Activated naive CD8-positive, alpha-beta T cell treated with anti-CD3 and anti-CD28 coated beads, Interleukin-2, amount 50 U/mL, for 24 hours (primary cell): ENCODE measurements at regions not wholly inside any gene's neighbourhood (a gene's known extent, or its start where the extent isn't known, plus 50 kb on each side); places are given as distances from the start of the nearest gene placed in this dataset.
"Not testable (repeated sequence)": the region's sequence is repeated elsewhere in the genome, so short reads cannot be mapped to it uniquely, and the experiment has no call there.

Experiments used
- ATAC-seq: fragments of 150-1000 bp; cut with Tn5 transposase; one replicate; pipeline ENCODE4 v1.10.0; 2021
- DNase-seq: peaks from one replicate; pipeline ENCODE4 v3.0.0; 2021
- H3K27ac Mint-ChIP-seq: one replicate; pipeline ENCODE4 v1.8.0; 2021; ENCODE audit warnings: mild to moderate bottlenecking, mixed read lengths
- H3K27me3 Mint-ChIP-seq: one replicate; pipeline ENCODE4 v1.8.0; 2021; ENCODE audit warnings: mixed read lengths
- H3K36me3 Mint-ChIP-seq: one replicate; pipeline ENCODE4 v1.8.0; 2021; ENCODE audit warnings: low read depth, mixed read lengths
- H3K4me1 Mint-ChIP-seq: one replicate; pipeline ENCODE4 v1.8.0; 2021; ENCODE audit warnings: mixed read lengths
- H3K4me3 Mint-ChIP-seq: one replicate; pipeline ENCODE4 v1.8.0; 2021; ENCODE audit warnings: mild to moderate bottlenecking, moderate library complexity, mixed read lengths
- H3K9me3 Mint-ChIP-seq: one replicate; pipeline ENCODE4 v1.8.0; 2021; ENCODE audit warnings: mixed read lengths

DNA sequence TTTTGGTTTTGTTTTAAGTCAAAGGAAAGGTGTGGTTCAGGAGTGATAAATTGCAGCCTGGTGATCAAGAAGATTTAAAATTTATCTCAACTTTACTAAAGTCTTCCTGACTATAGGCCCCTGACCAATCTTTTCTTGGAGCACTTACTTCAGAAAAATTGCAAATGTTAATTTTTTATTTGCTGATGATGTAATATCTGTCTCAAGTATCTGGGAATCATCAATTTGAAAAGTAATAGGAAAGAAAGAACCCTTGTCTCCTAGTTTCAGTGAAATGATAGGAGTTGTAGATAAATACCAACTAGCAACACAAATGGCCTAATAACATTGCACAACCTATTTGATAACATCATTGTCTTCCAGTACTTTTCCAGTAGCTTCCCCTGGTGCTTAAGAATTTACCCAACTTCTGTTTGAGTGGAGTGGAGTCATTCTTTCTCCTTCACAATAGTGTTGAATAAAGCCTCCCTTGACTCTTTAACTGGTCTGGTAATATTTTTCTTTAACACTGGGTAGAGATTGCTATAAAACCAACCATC lies 648.3 kb upstream of the ADGRB3 start:
- H3K4me1 Mint-ChIP-seq = no peaks in the 10 kb centered on the region
- H3K4me3 Mint-ChIP-seq = no peak overlapping the region
- no peaks in the 10 kb centered on the region for H3K27me3 Mint-ChIP-seq
- H3K9me3 Mint-ChIP-seq = peaks cover 6% of the 10 kb centered on the region
- DNase-seq (no peak), ATAC-seq (no peak)
- H3K27ac Mint-ChIP-seq = no peak overlapping the region
- H3K36me3 Mint-ChIP-seq = no peaks in the 10 kb centered on the region

DNA sequence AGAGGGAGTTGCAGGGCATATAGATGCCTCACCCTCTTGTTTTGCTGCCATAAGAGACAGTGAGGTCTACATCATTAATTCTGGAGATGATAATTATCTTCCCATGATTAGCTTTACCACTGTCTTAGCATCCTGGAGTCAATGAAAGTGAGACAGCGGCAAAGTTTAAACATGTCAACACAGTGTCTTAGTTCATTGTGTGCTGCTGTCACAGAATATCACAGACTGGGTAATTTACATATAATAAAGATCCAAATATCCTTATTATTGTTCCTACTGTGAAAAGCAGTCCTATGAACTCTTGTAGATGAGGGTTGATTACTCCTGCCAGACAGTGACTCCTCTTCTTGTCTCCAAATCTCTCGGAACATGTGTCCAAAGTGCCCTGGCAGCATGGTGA lies 658.6 kb upstream of the ADGRB3 start:
- no peak for ATAC-seq
- H3K4me3 Mint-ChIP-seq = no peak overlapping the region

DNA sequence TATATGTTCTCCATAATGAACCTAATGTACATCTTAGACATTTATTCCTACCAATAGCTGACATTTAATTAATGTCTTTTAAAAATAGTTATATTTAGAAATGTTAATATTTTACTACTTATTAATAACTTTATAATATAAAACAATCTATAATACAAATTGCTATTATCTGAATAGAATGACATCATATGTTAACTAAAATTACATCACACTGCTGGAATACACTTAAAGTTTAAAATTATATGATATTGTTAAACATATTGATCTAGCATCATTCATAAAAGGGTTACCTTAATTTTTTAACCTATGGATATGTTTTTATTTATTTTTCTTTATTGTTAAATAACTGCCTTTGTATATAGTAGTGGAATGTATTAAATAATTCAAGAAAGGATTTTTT lies 660.2 kb upstream of the ADGRB3 start:
- H3K4me1 Mint-ChIP-seq = no peaks in the 10 kb centered on the region
- no peaks in the 10 kb centered on the region for H3K9me3 Mint-ChIP-seq
- H3K27ac Mint-ChIP-seq = no peak overlapping the region
- no peak for ATAC-seq
- H3K4me3 Mint-ChIP-seq = no peak overlapping the region
- no peak for DNase-seq
- H3K27me3 Mint-ChIP-seq = no peaks in the 10 kb centered on the region
- H3K36me3 Mint-ChIP-seq = no peaks in the 10 kb centered on the region

More for the DNA sequence above, 658.6 kb upstream of the ADGRB3 start:
- no peaks in the 10 kb centered on the region for H3K36me3 Mint-ChIP-seq
- H3K4me1 Mint-ChIP-seq = no peaks in the 10 kb centered on the region
- no peak for DNase-seq
- H3K27ac Mint-ChIP-seq = no peak overlapping the region
- H3K9me3 Mint-ChIP-seq = no peaks in the 10 kb centered on the region
- H3K27me3 Mint-ChIP-seq = no peaks in the 10 kb centered on the region

DNA sequence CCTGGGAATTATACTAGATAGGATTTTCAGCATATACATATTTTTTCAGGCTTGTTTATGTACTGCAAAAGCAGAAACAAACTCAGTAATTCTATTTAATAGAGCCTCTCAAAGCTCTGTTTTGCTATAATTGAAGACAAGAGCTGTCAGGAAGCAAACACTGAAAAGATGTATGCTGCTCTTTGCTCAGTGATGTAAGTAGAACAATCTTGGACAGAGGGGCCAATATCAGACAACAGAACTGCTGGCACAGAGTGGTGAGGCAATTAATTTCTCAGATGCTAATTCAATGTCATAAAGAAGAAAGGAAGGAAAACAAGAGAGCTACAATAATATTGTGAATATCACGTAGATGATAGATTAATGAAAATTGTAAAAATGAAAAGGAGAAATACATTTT lies 663.3 kb upstream of the ADGRB3 start:
- DNase-seq (no peak), ATAC-seq (no peak)
- Mint-ChIP-seq H3K36me3 (no peaks in the 10 kb centered on the region), H3K4me3 (no peak overlapping the region), H3K27me3 (no peaks in the 10 kb centered on the region), H3K9me3 (peaks cover 9% of the 10 kb centered on the region), H3K27ac (no peak overlapping the region), H3K4me1 (no peaks in the 10 kb centered on the region)

DNA sequence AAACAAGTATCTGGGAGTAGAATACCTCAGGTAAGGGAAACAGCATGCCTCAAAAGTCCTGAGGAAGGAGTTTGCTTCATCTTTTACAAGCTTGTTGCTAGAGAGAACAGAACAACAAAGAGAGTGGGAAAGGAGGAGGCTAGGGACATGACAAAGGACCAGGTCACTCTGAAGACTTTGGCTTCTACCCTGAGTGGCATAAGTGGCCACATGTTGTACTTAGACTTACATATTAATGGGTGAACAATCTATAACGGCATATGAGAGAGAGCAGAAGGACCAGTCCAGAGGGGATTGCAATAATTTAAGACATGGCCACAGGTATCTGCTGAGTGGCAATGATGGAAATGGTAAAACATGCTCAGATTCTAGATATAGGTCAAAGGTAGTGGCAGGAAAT lies 668.3 kb upstream of the ADGRB3 start:
- Mint-ChIP-seq H3K36me3 (peaks cover 2% of the 10 kb centered on the region), H3K27me3 (no peaks in the 10 kb centered on the region), H3K27ac (no peak overlapping the region), H3K4me3 (no peak overlapping the region), H3K4me1 (no peaks in the 10 kb centered on the region), H3K9me3 (peaks cover 10% of the 10 kb centered on the region)
- no peak for ATAC-seq
- DNase-seq = no peak

DNA sequence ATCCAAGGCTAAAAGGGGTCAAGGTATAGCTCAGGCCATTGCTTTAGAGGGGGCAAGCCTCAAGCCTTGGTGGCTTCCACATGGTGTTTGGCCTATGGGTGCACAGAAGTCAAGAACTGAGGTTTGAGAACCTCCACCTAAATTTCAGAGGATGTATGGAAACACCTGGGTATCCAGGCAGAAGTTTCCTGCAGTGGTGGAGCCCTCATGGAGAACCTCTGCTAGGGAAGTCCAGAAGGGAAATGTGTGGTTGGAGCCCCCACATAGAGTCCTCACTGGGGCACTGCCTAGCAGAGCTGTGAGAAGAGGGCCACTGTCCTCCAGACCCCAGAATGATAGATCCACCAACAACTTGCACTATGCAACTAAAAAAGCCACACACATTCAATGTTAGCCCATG lies 678.7 kb upstream of the ADGRB3 start:
- ATAC-seq (no peak), DNase-seq (no peak)
- Mint-ChIP-seq H3K9me3 (peaks cover 16% of the 10 kb centered on the region), H3K27me3 (no peaks in the 10 kb centered on the region), H3K36me3 (no peaks in the 10 kb centered on the region), H3K4me1 (no peaks in the 10 kb centered on the region), H3K4me3 (no peak overlapping the region), H3K27ac (no peak overlapping the region)

DNA sequence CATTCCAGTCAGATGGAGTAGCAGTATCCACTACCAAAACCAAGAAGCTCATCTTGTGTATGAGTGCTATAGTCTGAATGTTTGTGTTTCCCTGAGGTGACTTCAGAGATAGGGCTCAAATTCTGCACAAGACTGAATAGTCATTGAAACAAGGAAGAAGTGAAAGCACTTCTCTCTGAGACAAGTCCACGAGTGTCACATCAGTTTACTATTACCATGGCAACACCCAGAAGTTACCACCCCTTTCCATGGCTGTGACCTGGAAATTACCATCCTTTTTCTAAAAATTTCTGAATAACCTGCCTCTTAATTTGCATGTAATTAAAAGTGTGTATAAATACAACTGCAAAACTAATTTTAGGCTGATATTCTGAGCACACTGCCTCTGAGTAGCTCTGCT lies 682.1 kb upstream of the ADGRB3 start:
- ATAC-seq = no peak
- H3K9me3 Mint-ChIP-seq = peaks cover 24% of the 10 kb centered on the region
- no peaks in the 10 kb centered on the region for H3K36me3 Mint-ChIP-seq
- H3K27me3 Mint-ChIP-seq = no peaks in the 10 kb centered on the region
- no peak overlapping the region for H3K4me3 Mint-ChIP-seq
- no peaks in the 10 kb centered on the region for H3K4me1 Mint-ChIP-seq
- H3K27ac Mint-ChIP-seq = no peak overlapping the region
- no peak for DNase-seq

DNA sequence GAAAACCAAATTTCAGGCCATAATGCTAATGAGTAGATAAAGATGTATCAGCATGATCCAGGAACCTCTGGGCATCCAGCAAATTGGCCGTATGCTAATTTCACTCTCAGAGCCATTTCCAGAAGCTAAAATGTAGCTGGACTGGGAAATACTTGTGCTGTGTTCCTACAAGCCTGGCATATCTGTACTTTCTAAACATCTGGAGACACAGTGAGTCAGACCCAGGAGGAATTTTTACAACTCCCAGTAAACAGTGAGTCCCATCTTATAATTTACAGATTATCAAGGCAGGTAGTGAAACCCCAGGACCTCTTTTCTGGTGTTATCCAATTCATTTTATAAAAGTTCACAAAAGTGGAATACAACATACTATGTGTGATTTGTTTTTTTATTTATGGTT lies 683.0 kb upstream of the ADGRB3 start:
- ATAC-seq = no peak
- H3K4me1 Mint-ChIP-seq = no peaks in the 10 kb centered on the region
- DNase-seq = no peak
- no peaks in the 10 kb centered on the region for H3K27me3 Mint-ChIP-seq
- no peak overlapping the region for H3K4me3 Mint-ChIP-seq
- H3K9me3 Mint-ChIP-seq = peaks cover 24% of the 10 kb centered on the region
- no peak overlapping the region for H3K27ac Mint-ChIP-seq
- no peaks in the 10 kb centered on the region for H3K36me3 Mint-ChIP-seq

DNA sequence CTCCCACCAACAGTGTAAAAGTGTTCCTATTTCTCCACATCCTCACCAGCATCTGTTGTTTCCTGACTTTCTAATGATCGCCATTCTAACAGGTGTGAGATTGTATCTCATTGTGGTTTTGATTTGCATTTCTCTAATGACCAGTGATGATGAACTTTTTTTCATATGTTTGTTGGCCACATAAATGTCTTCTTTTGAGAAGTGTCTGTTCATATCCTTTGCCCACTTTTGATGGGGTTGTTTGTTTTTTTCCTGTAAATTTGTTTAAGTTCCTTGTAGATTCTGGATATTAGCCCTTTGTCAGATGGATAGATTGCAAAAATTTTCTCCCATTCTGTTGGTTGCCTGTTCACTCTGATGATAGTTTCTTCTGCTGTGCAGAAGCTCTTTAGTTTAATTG lies 687.3 kb upstream of the ADGRB3 start:
- DNase-seq, H3K27ac Mint-ChIP-seq, H3K27me3 Mint-ChIP-seq, H3K4me1 Mint-ChIP-seq, H3K36me3 Mint-ChIP-seq, H3K4me3 Mint-ChIP-seq, ATAC-seq: not testable (repeated sequence)
- peaks cover 13% of the 10 kb centered on the region for H3K9me3 Mint-ChIP-seq

DNA sequence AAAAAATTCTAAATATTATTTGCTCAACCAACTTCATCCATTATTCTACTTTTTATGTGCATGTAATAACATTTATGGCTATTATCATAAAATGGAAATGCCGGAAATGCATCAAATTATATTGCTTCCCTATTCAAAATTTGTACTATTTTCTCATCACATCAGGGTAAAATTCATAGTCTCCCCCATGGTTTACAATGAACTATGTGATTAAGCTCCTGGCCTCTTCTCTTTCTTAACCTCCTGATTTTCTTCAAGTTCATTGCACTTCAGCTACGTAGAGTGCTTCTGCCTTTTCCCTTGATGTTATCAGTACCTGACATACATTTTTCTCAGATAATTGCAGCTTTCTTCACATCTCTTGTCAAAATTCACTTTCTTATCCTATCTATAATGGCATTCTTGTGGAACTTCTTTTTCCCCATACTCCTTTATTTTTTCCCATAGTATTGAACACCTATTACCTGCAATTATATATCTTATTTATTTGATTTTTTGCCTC lies 699.1 kb upstream of the ADGRB3 start:
- no peaks in the 10 kb centered on the region for H3K36me3 Mint-ChIP-seq

DNA sequence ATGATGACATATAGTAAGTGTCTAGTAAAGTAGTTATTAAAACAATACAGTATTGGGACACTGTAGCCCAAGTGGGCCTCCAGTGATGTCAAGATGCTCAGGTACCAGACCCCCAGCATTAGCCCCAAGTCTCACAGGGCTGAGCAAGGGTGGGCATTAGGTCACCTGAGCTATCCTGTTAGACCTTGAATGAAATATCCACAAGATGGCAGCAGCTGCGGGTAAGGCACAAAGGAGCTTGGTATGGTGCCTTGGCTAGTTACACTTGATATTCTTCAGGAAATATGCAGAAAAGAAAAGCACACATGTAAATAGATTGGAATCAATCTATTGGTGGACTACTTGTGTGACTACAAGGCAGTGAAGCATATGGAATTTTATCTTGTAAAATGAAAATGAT lies 701.8 kb upstream of the ADGRB3 start:
- Mint-ChIP-seq H3K36me3 (no peaks in the 10 kb centered on the region), H3K9me3 (peaks cover 3% of the 10 kb centered on the region), H3K4me1 (no peaks in the 10 kb centered on the region), H3K27me3 (no peaks in the 10 kb centered on the region), H3K4me3 (no peak overlapping the region), H3K27ac (no peak overlapping the region)
- DNase-seq (no peak), ATAC-seq (no peak)

More for the DNA sequence above, 699.1 kb upstream of the ADGRB3 start:
- Mint-ChIP-seq H3K4me3 (no peak overlapping the region), H3K9me3 (peaks cover 7% of the 10 kb centered on the region), H3K27me3 (no peaks in the 10 kb centered on the region), H3K27ac (no peak overlapping the region), H3K4me1 (no peaks in the 10 kb centered on the region)
- no peak for ATAC-seq
- DNase-seq = no peak

DNA sequence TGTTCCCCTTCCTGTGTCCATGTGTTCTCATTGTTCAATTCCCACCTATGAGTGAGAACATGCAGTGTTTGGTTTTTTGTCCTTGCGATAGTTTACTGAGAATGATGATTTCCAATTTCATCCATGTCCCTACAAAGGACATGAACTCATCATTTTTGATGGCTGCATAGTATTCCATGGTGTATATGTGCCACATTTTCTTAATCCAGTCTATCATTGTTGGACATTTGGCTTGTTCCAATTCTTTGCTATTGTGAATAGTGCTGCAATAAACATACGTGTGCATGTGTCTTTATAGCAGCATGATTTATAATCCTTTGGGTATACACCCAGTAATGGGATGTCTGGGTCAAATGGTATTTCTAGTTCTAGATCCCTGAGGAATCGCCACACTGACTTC lies 712.5 kb upstream of the ADGRB3 start:
- not testable (repeated sequence) for H3K27ac Mint-ChIP-seq, H3K27me3 Mint-ChIP-seq

DNA sequence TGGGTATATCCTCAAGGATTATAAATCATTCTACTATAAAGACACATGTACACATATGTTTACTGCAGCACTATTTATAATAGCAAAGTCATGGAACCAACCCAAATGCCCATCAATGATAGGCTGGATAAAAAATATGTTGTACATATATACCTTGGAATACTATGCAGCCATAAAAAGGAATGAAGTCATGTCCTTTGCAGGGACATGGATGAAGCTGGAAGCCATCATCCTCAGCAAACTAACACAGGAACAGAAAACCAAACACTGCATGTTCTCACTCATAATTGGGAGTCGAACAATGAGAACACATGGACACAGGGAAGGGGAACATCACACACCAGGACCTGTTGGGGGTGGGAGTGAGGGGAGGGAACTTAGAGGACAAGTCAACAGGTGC lies 715.0 kb upstream of the ADGRB3 start:
- not testable (repeated sequence) for ATAC-seq, H3K27ac Mint-ChIP-seq, H3K4me1 Mint-ChIP-seq, H3K27me3 Mint-ChIP-seq, DNase-seq, H3K36me3 Mint-ChIP-seq, H3K4me3 Mint-ChIP-seq, H3K9me3 Mint-ChIP-seq

More for the DNA sequence above, 712.5 kb upstream of the ADGRB3 start:
- not testable (repeated sequence) for H3K36me3 Mint-ChIP-seq, H3K4me1 Mint-ChIP-seq, DNase-seq, ATAC-seq, H3K4me3 Mint-ChIP-seq
- H3K9me3 Mint-ChIP-seq = peaks cover 11% of the 10 kb centered on the region

DNA sequence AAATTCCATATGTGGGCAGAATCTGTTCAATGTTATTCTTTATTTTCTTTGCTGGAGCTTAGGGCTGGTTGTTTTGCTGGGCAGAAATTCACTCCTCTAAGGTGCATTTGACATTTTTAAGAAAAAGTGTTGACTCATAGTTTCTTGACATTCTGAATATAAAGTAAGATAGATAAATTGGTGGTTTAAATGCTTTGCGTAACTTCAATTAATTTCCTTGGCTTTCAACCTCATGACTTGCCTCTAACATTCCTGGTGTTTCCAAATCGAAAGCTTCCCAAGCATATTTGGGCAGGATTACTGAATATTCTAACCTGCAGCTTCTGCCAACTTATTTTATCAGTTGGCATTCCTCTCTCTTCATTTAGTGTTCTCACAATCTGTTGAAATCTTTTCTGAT lies 718.7 kb upstream of the ADGRB3 start:
- H3K9me3 Mint-ChIP-seq = peaks cover 12% of the 10 kb centered on the region
- DNase-seq = no peak
- H3K36me3 Mint-ChIP-seq = peaks cover 2% of the 10 kb centered on the region
- no peak for ATAC-seq
- no peak overlapping the region for H3K27ac Mint-ChIP-seq
- H3K4me1 Mint-ChIP-seq = no peaks in the 10 kb centered on the region
- H3K27me3 Mint-ChIP-seq = no peaks in the 10 kb centered on the region
- no peak overlapping the region for H3K4me3 Mint-ChIP-seq

DNA sequence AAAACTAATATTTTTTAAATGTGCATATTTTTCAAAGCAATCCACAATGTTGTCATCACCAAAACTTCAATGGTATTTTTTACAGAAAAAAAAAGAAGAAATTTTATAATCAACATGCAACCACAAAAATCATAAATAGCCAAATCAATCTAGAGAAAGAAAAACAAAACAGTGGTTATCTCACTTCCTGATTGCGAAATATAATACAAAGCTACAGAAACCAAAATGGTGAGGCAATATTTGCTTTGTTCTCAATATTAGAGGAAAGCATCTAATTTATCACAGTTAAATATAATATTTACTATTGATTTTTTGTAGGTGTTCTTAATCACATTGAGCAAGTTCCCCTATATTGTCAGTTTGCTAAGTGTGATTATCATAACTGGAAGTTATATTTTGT lies 720.7 kb upstream of the ADGRB3 start:
- no peak for DNase-seq
- ATAC-seq = no peak
- no peak overlapping the region for H3K4me3 Mint-ChIP-seq
- H3K36me3 Mint-ChIP-seq = no peaks in the 10 kb centered on the region
- H3K9me3 Mint-ChIP-seq = peaks cover 12% of the 10 kb centered on the region
- H3K4me1 Mint-ChIP-seq = no peaks in the 10 kb centered on the region
- H3K27ac Mint-ChIP-seq = no peak overlapping the region
- H3K27me3 Mint-ChIP-seq = no peaks in the 10 kb centered on the region

DNA sequence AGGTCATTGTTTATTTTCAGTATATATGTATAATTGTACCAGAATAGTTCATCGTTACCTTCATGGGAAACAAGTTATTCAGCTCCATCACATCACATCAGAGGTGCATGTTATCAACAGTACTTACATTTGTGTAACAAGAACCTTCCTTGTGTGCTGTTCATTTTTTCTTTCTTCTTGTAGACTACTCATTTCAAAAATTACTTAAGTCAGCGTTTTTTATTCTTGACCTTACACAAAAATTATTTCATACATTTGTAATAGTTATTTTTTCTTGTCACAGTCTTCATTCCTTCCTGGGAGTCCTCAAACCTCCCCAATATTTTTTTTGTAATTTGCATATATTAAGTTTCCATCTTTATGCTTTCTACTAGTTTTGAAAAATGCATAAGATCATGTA lies 725.7 kb upstream of the ADGRB3 start:
- no peak for DNase-seq
- Mint-ChIP-seq H3K36me3 (no peaks in the 10 kb centered on the region), H3K9me3 (peaks cover 10% of the 10 kb centered on the region), H3K4me3 (no peak overlapping the region), H3K27ac (no peak overlapping the region), H3K4me1 (no peaks in the 10 kb centered on the region), H3K27me3 (no peaks in the 10 kb centered on the region)
- ATAC-seq = no peak
